Endothelial cell of umbilical vein (primary cell): ENCODE measurements at regions not wholly inside any gene's neighbourhood (a gene's known extent, or its start where the extent isn't known, plus 50 kb on each side); places are given as distances from the start of the nearest gene placed in this dataset.

Source experiments
- BruUV-seq: library from RNA; stranded (reverse); fragments of 400-500 nt; replicated peaks from 2 replicates; lab custom pipeline; 2021; lab: Mats Ljungman, UMichigan
- CTCF ChIA-PET: fragments of 300-600, 350-600 bp; sonication (Branson Sonifier 250); formaldehyde crosslinking; loops from one replicate; lab custom pipeline; 2021; ENCODE audit warnings: antibody characterized with exemption, inconsistent platforms; lab: Charles Lee
- POLR2A ChIA-PET: fragments of 300-600, 350-600 bp; sonication (Branson Sonifier 250); formaldehyde crosslinking; loops from one replicate; lab custom pipeline; 2021; ENCODE audit warnings: antibody characterized with exemption, inconsistent platforms; lab: Charles Lee
- DNase-seq: peaks from one replicate; pipeline ENCODE4 v3.0.0-alpha.2; 2011; ENCODE audit warnings: low read depth, low spot score
- FAIRE-seq: peaks from 2 replicates; lab custom pipeline; 2011; peaks lifted over from hg19 to GRCh38; lab: Jason Lieb, UNC
- H2AFZ ChIP-seq: 2 replicates; pipeline ENCODE4 v1.6.0; 2012; ENCODE audit warnings: low read depth, low read length, control low read depth, inconsistent platforms
- H3K27ac ChIP-seq: 2 replicates; pipeline ENCODE4 v1.5.1; 2011; ENCODE audit warnings: low read depth, mild to moderate bottlenecking, control low read depth, low read length, moderate library complexity; ENCODE audit not compliant: insufficient read depth
- H3K27me3 ChIP-seq, 2 experiments: 2 replicates each; pipeline versions ENCODE4 v1.6.0 to v1.6.1; 2011; ENCODE audit warnings: low read length in 2 of 2, mixed read lengths in 1 of 2; ENCODE audit not compliant: control insufficient read depth in 2 of 2, insufficient read depth in 2 of 2
- H3K36me3 ChIP-seq, 2 experiments: 2 replicates in 1 of 2; 3 replicates in 1 of 2; pipeline ENCODE4 v1.5.1; 2011; ENCODE audit warnings: low read length in 2 of 2, mild to moderate bottlenecking in 1 of 2, moderate library complexity in 1 of 2; ENCODE audit not compliant: control insufficient read depth in 2 of 2, insufficient read depth in 2 of 2; ENCODE audit errors: extremely low read depth in 1 of 2
- H3K4me1 ChIP-seq: 3 replicates; pipeline ENCODE4 v1.5.1; 2011; ENCODE audit warnings: mild to moderate bottlenecking, low read length; ENCODE audit not compliant: control insufficient read depth, insufficient read depth; ENCODE audit errors: extremely low read depth
- H3K4me2 ChIP-seq: 2 replicates; pipeline ENCODE4 v1.6.1; 2011; ENCODE audit warnings: low read length, control low read depth, mixed read lengths; ENCODE audit not compliant: insufficient read depth
- H3K4me3 ChIP-seq, 3 experiments: fragments of 200-600 bp in 1 of 3; sonication (generic), shearing (Covaris generic) in 1 of 3; replicated peaks in 1 of 3; 2 replicates each; pipeline ENCODE4 v1.5.1; 2011 to 2016; ENCODE audit warnings: control low read depth in 3 of 3, low read length in 3 of 3, mild to moderate bottlenecking in 2 of 3, inconsistent platforms in 1 of 3, low read depth in 1 of 3, moderate library complexity in 1 of 3; ENCODE audit not compliant: insufficient read depth in 1 of 3
- H3K79me2 ChIP-seq: 2 replicates; pipeline ENCODE4 v1.6.0; 2012; ENCODE audit warnings: low read length, inconsistent platforms; ENCODE audit not compliant: control insufficient read depth, insufficient read depth
- H3K9ac ChIP-seq: replicated peaks from 2 replicates; pipeline ENCODE3; 2011; ENCODE audit warnings: low read length, control low read depth; ENCODE audit not compliant: insufficient read depth; ENCODE audit errors: extremely low read depth
- H3K9me1 ChIP-seq: replicated peaks from 3 replicates; pipeline ENCODE4 v1.6.0; 2011; ENCODE audit warnings: mild to moderate bottlenecking, low read length; ENCODE audit not compliant: control insufficient read depth, insufficient read depth; ENCODE audit errors: extremely low read depth
- H3K9me3 ChIP-seq: replicated peaks from 2 replicates; pipeline ENCODE4 v1.5.1; 2012; ENCODE audit warnings: low read length, inconsistent platforms; ENCODE audit not compliant: control insufficient read depth, insufficient read depth
- H4K20me1 ChIP-seq: replicated peaks from 2 replicates; pipeline ENCODE3; 2011; ENCODE audit warnings: mild to moderate bottlenecking, low read length; ENCODE audit not compliant: control insufficient read depth, insufficient read depth; ENCODE audit errors: extremely low read depth
- EZH2 ChIP-seq: IDR thresholded peaks from 2 replicates; pipeline ENCODE4 v1.6.1; 2012; ENCODE audit warnings: borderline replicate concordance, low read depth, mild to moderate bottlenecking, moderate library complexity, low read length, inconsistent platforms; ENCODE audit not compliant: severe bottlenecking
- FOS ChIP-seq: IDR thresholded peaks from 2 replicates; pipeline ENCODE4 v1.6.1; 2011; ENCODE audit warnings: mild to moderate bottlenecking, low read length, moderate library complexity, borderline replicate concordance; ENCODE audit not compliant: insufficient read depth
- GATA2 ChIP-seq: IDR thresholded peaks from 2 replicates; pipeline ENCODE4 v1.7.0; 2011; ENCODE audit warnings: low read depth, mild to moderate bottlenecking, moderate library complexity, mixed read lengths, low read length; ENCODE audit not compliant: insufficient read length, insufficient read depth
- JUN ChIP-seq: IDR thresholded peaks from 2 replicates; pipeline ENCODE4 v1.6.1; 2011; ENCODE audit warnings: borderline replicate concordance, low read depth; ENCODE audit not compliant: insufficient read length, insufficient read depth
- MYC ChIP-seq: IDR thresholded peaks from one replicate; pipeline ENCODE4 v1.6.1; 2011; ENCODE audit warnings: mild to moderate bottlenecking, low read depth, low read length
- POLR2A ChIP-seq: IDR thresholded peaks from 2 replicates; pipeline ENCODE4 v1.6.1; 2012; ENCODE audit warnings: low read depth, mild to moderate bottlenecking, control low read depth, low read length
- POLR2AphosphoS5 ChIP-seq: IDR thresholded peaks from 2 replicates; pipeline ENCODE4 v1.6.1; 2012; ENCODE audit warnings: low read depth, mild to moderate bottlenecking, control low read depth, low read length, moderate library complexity; ENCODE audit not compliant: insufficient read depth
- dilution Hi-C: fragments of 300-500 bp; cut with MboI; formaldehyde crosslinking; loops from one replicate; pipeline ENCODE4 v1.15.0; 2019; ENCODE audit warnings: low sequenced_read_pairs; ENCODE audit not compliant: extremely low pct_ligation_motif_present
- intact Hi-C: fragments of 100-400 bp; cut with micrococcal nuclease; formaldehyde crosslinking; loops from one replicate; pipeline ENCODE4 v1.10.0; 2022
- TF ChIP-seq, protein P1 (sequence below), 2 donors: IDR thresholded peaks; 1 replicate in 1 of 2; 2 replicates in 1 of 2; pipeline ENCODE4 v1.5.1; 2011; ENCODE audit warnings: low read length in 2 of 2, mild to moderate bottlenecking in 2 of 2, moderate library complexity in 2 of 2, control low read depth in 1 of 2, inconsistent platforms in 1 of 2, low read depth in 1 of 2; ENCODE audit not compliant: insufficient read depth in 1 of 2; ENCODE audit errors: extremely low read depth in 1 of 2
- TF ChIP-seq, protein P2 (sequence below): IDR thresholded peaks from 2 replicates; pipeline ENCODE4 v1.6.1; 2011; ENCODE audit not compliant: insufficient read depth, insufficient read length

DNA sequence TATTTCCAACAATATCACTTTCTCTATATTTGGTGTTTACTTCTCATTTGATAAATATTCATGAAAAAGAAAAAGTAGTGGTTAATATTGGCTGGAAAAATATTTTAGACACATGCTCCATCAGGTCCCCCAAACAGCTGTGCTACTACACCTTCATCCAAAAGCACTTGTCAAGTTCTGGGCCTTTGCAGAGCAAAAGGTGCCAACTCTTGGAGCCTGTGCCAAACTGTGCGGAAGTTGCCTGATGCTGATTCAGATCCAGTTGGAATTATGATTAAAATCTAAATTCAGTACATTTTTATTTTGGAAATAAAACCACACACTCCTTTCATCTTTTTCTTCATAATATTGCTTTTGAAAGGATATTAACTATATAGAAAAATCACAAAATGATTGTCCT, 1497.4 kb upstream of the CADM2 start:
- intact Hi-C loops, result no loop called here
- Histone ChIP-seq H4K20me1 (no peaks in the 10 kb centered on the region), H3K79me2 (no peaks in the 10 kb centered on the region), H3K9me3 (no peaks in the 10 kb centered on the region), H3K27ac (no peak overlapping the region), H3K27me3 (no peaks in the 10 kb centered on the region), H3K36me3 (no peaks in the 10 kb centered on the region), H3K4me1 (no peaks in the 10 kb centered on the region), H2AFZ (no peak overlapping the region), H3K4me3 (no peak overlapping the region), H3K4me2 (no peak overlapping the region), H3K9me1 (no peaks in the 10 kb centered on the region), H3K9ac (no peak overlapping the region)
- POLR2A ChIA-PET, result no interaction called here
- no TSS peak for BruUV-seq
- FAIRE-seq (no peak), DNase-seq (no peak)
- dilution Hi-C loops, result no loop called here
- no peak for TF ChIP-seq POLR2AphosphoS5
- TF ChIP-seq GATA2, result no peak
- no peak for TF ChIP-seq MYC
- TF ChIP-seq FOS, result no peak
- TF ChIP-seq, protein P1, sequence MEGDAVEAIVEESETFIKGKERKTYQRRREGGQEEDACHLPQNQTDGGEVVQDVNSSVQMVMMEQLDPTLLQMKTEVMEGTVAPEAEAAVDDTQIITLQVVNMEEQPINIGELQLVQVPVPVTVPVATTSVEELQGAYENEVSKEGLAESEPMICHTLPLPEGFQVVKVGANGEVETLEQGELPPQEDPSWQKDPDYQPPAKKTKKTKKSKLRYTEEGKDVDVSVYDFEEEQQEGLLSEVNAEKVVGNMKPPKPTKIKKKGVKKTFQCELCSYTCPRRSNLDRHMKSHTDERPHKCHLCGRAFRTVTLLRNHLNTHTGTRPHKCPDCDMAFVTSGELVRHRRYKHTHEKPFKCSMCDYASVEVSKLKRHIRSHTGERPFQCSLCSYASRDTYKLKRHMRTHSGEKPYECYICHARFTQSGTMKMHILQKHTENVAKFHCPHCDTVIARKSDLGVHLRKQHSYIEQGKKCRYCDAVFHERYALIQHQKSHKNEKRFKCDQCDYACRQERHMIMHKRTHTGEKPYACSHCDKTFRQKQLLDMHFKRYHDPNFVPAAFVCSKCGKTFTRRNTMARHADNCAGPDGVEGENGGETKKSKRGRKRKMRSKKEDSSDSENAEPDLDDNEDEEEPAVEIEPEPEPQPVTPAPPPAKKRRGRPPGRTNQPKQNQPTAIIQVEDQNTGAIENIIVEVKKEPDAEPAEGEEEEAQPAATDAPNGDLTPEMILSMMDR (IDR thresholded peaks at IDR 0.05; ENCODE audit: extremely low read depth in 1 of 2, insufficient read depth in 1 of 2, low read depth in 1 of 2, low read length in 2 of 2), result no peak
- no peak for TF ChIP-seq POLR2A
- TF ChIP-seq, protein P2, sequence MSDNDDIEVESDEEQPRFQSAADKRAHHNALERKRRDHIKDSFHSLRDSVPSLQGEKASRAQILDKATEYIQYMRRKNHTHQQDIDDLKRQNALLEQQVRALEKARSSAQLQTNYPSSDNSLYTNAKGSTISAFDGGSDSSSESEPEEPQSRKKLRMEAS, result no peak
- no peak for TF ChIP-seq EZH2
- TF ChIP-seq JUN, result no peak
- CTCF ChIA-PET, result no interaction called here
